ENCODE measurements at regions not wholly inside any gene's neighbourhood (a gene's known extent, or its start where the extent isn't known, plus 50 kb on each side); places are given as distances from the start of the nearest gene placed in this dataset.

DNA sequence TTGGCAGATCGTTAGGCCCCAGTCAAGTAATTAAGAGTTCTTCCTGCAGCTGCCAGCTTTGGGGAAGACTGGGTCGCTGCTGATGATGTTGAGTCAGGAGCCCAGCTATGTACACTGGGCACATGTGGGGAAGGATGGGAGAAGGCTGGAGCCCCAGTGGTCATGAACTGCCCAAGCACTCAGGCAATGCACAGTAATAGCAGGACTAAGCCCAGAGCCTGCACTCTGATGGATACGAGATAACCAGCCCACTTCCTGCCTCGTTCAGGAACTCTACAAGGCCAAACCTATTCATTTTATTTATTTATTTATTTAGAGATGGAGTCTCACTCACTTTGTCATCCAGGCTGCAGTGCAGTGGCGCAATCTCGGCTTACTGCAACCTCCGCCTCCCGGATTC is 81.1 kb upstream of the BTG3 start:
- DNase-seq (ENCODE audit: low read depth in 1 of 2, low spot score in 1 of 2) = no peak
- no peak overlapping the region for H3K27ac ChIP-seq (replicated peaks)
- H3K4me3 ChIP-seq (replicated peaks; ENCODE audit: insufficient read depth, low read length) = no peak overlapping the region
- H3K27me3 ChIP-seq (ENCODE audit: insufficient read depth, poor library complexity, severe bottlenecking) = no peaks in the 10 kb centered on the region
- TF ChIP-seq POLR2AphosphoS5 (IDR thresholded peaks at IDR 0.05; ENCODE audit: low read depth) (no peak), GABPA (IDR thresholded peaks at IDR 0.05; ENCODE audit: low read depth) (no peak), SPI1 (IDR thresholded peaks at IDR 0.05; ENCODE audit: borderline replicate concordance, low read depth) (no peak)
- TF ChIP-seq, protein P1, sequence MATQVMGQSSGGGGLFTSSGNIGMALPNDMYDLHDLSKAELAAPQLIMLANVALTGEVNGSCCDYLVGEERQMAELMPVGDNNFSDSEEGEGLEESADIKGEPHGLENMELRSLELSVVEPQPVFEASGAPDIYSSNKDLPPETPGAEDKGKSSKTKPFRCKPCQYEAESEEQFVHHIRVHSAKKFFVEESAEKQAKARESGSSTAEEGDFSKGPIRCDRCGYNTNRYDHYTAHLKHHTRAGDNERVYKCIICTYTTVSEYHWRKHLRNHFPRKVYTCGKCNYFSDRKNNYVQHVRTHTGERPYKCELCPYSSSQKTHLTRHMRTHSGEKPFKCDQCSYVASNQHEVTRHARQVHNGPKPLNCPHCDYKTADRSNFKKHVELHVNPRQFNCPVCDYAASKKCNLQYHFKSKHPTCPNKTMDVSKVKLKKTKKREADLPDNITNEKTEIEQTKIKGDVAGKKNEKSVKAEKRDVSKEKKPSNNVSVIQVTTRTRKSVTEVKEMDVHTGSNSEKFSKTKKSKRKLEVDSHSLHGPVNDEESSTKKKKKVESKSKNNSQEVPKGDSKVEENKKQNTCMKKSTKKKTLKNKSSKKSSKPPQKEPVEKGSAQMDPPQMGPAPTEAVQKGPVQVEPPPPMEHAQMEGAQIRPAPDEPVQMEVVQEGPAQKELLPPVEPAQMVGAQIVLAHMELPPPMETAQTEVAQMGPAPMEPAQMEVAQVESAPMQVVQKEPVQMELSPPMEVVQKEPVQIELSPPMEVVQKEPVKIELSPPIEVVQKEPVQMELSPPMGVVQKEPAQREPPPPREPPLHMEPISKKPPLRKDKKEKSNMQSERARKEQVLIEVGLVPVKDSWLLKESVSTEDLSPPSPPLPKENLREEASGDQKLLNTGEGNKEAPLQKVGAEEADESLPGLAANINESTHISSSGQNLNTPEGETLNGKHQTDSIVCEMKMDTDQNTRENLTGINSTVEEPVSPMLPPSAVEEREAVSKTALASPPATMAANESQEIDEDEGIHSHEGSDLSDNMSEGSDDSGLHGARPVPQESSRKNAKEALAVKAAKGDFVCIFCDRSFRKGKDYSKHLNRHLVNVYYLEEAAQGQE (IDR thresholded peaks at IDR 0.05; ENCODE audit: insufficient replicate concordance, low read depth) = no peak
- TF ChIP-seq, protein P2, sequence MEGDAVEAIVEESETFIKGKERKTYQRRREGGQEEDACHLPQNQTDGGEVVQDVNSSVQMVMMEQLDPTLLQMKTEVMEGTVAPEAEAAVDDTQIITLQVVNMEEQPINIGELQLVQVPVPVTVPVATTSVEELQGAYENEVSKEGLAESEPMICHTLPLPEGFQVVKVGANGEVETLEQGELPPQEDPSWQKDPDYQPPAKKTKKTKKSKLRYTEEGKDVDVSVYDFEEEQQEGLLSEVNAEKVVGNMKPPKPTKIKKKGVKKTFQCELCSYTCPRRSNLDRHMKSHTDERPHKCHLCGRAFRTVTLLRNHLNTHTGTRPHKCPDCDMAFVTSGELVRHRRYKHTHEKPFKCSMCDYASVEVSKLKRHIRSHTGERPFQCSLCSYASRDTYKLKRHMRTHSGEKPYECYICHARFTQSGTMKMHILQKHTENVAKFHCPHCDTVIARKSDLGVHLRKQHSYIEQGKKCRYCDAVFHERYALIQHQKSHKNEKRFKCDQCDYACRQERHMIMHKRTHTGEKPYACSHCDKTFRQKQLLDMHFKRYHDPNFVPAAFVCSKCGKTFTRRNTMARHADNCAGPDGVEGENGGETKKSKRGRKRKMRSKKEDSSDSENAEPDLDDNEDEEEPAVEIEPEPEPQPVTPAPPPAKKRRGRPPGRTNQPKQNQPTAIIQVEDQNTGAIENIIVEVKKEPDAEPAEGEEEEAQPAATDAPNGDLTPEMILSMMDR (IDR thresholded peaks at IDR 0.05; ENCODE audit: insufficient read depth, low read length) = no peak

DNA sequence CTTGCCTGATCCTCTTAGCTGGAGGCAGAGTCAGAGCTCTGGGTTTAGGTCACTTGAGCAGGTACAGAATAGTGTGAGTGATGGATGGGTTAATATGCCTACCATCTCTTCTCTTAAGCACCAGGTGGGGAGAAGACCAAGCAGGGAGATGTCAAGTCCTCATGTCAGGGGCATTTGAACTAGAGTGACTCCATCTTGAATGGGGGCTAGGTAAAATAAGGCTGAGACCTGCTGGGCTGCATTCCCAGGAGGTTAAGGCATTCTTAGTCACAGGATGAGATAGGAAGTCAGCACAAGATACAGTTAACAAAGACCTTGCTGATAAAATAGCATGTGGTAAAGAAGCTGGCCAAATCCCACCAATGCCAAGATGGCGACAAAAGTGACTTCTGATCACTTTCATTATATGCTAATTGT is 77.4 kb upstream of the BTG3 start:
- H3K27me3 ChIP-seq (ENCODE audit: insufficient read depth, poor library complexity, severe bottlenecking) = no peaks in the 10 kb centered on the region
- DNase-seq (ENCODE audit: low read depth in 1 of 2, low spot score in 1 of 2) = no peak
- H3K27ac ChIP-seq (replicated peaks) = no peak overlapping the region
- no peak overlapping the region for H3K4me3 ChIP-seq (replicated peaks; ENCODE audit: insufficient read depth, low read length)
- TF ChIP-seq GABPA (IDR thresholded peaks at IDR 0.05; ENCODE audit: low read depth) = no peak
- TF ChIP-seq, protein P1 (IDR thresholded peaks at IDR 0.05; ENCODE audit: insufficient replicate concordance, low read depth) = no peak
- TF ChIP-seq, protein P2 (IDR thresholded peaks at IDR 0.05; ENCODE audit: insufficient read depth, low read length) = no peak
- TF ChIP-seq SPI1 (IDR thresholded peaks at IDR 0.05; ENCODE audit: borderline replicate concordance, low read depth) = no peak
- TF ChIP-seq POLR2AphosphoS5 (IDR thresholded peaks at IDR 0.05; ENCODE audit: low read depth) = no peak

DNA sequence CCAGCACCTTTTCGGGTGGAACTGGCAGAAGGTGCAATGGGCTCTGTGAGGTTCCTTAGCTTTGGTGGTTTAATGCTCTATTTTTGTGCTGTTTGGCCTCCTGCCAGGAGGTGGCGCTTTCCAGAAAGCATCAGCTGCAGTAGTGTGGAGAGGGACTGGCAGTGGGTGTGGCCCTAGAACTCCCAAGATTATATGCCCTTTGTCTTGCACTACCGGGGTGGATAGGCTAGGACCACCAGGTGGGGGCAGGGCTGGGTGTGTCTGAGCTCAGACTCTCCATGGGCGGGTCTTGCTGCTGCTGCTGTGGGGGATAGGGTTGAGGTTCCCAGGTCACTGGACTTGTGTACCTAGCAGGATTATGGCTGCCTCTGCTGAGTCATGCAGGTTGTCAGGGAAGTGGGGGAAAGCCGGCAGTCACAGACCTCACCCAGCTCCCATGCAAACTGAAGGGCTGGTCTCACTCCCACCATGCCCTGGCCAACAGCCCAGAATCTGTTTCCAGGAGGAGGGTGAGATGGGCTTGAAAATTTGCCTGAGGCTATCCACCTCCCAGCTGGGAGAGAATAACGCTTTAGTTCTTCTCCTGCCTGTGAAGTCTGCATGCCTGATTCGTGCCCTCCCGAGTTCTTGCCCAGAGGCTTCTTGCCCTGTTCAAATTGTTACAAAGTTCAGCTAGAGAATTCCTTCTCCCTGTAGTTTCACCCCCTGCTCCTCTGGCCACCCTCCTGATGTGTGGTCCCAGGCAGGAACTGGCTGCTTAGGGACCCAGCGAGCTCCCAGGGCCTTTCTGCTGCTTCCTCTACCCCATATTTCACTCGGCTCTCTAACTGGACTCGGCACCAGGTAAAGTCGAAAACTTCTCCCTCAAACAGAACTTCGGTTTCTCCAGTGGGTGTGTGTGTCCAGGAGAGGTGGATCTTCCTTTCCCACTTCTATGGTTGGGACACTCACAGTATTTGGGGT is 76.5 kb upstream of the BTG3 start:
- no peak overlapping the region for H3K4me3 ChIP-seq (replicated peaks; ENCODE audit: insufficient read depth, low read length)

More for the DNA sequence above, 76.5 kb upstream of the BTG3 start:
- no peaks in the 10 kb centered on the region for H3K27me3 ChIP-seq (ENCODE audit: insufficient read depth, poor library complexity, severe bottlenecking)
- no peak for TF ChIP-seq POLR2AphosphoS5 (IDR thresholded peaks at IDR 0.05; ENCODE audit: low read depth)
- TF ChIP-seq, protein P1 (IDR thresholded peaks at IDR 0.05; ENCODE audit: insufficient replicate concordance, low read depth) = no peak
- DNase-seq (ENCODE audit: low read depth in 1 of 2, low spot score in 1 of 2) = peak in 1 of 2 experiments; percentile 19
- no peak overlapping the region for H3K27ac ChIP-seq (replicated peaks)
